ENCODE measurements at regions not wholly inside any gene's neighbourhood (a gene's known extent, or its start where the extent isn't known, plus 50 kb on each side); places are given as distances from the start of the nearest gene placed in this dataset.
A peak's percentile ranks its signal among the peaks of the same experiment; 100 is the strongest.

- peak overlapping the region; percentile 97 for H2BK5ac ChIP-seq (ENCODE audit: low read depth, low read length)
- no peaks in the 10 kb centered on the region for H4K20me1 ChIP-seq (replicated peaks in 1 of 2; ENCODE audit: control insufficient read depth in 1 of 2, insufficient read depth in 2 of 2, low read length in 2 of 2)
- peak overlapping the region; percentile 100 for H4K91ac ChIP-seq (replicated peaks; ENCODE audit: insufficient read length, low read length)
- peaks cover 5 to 33% (median 27%) of the 10 kb centered on the region in 4 experiments for H3K4me1 ChIP-seq (replicated peaks in 1 of 4; ENCODE audit: control insufficient read depth in 3 of 4, insufficient read depth in 4 of 4, low read length in 3 of 4)
- H3K9me3 ChIP-seq (ENCODE audit: insufficient read depth in 2 of 2, low read depth in 1 of 2, low read length in 1 of 2): peaks cover 0 to 2% of the 10 kb centered on the region in 2 experiments; a peak in 2 of 4 replicates
- H2AFZ ChIP-seq (ENCODE audit: low read length): no peak overlapping the region
- peak overlapping the region; percentile 65 for H3K56ac ChIP-seq (replicated peaks; ENCODE audit: insufficient read length, low read depth, low read length)
- no peaks in the 10 kb centered on the region for H3K27me3 ChIP-seq (replicated peaks in 1 of 4; ENCODE audit: control insufficient read depth in 3 of 4, extremely low read depth in 1 of 4, insufficient read depth in 3 of 4, low read length in 3 of 4)
- H2AK5ac ChIP-seq (ENCODE audit: low read depth, low read length): peak overlapping the region; percentile 84
- no peak overlapping the region for H3K4me3 ChIP-seq (ENCODE audit: extremely low read depth in 1 of 4, insufficient read depth in 2 of 4, low read depth in 3 of 4, low read length in 4 of 4)
- peak overlapping the region; percentile 98 for H3K18ac ChIP-seq (ENCODE audit: extremely low read depth, low read length)
- peak overlapping the region; percentile 99 for H2BK15ac ChIP-seq (ENCODE audit: low read length)
- no peak for FAIRE-seq
- no peak overlapping the region; a peak in 2 of 7 replicates for H3K9ac ChIP-seq (replicated peaks in 1 of 4; ENCODE audit: extremely low read depth in 1 of 4, low read depth in 3 of 4, low read length in 3 of 4)
- peak overlapping the region; percentile 99 for H2BK12ac ChIP-seq (ENCODE audit: low read depth, low read length)
- H3K4me2 ChIP-seq (ENCODE audit: insufficient read depth in 1 of 2, low read depth in 2 of 2, low read length in 2 of 2): peak overlapping the region; percentile 19 to 23; a peak in 2 of 4 replicates
- peak overlapping the region; percentile 61 for H4K5ac ChIP-seq (ENCODE audit: insufficient read length, low read depth, low read length)
- no peak for DNase-seq (ENCODE audit: low read depth in 1 of 2, low spot score in 2 of 2)
- peak overlapping the region; percentile 24 for H3K14ac ChIP-seq (ENCODE audit: insufficient read length)
- H3K23ac ChIP-seq (ENCODE audit: insufficient read length): no peak overlapping the region
- no peaks in the 10 kb centered on the region for H3K79me1 ChIP-seq (ENCODE audit: low read depth, low read length)
- WGBS, 2 experiments (ENCODE audit: extremely low coverage in 1 of 2, insufficient coverage in 1 of 2, insufficient read length in 1 of 2, insufficient replicate concordance in 2 of 2, low coverage in 1 of 2, low lambda C conversion rate in 2 of 2, missing lambda C conversion rate in 1 of 2): 73% methylated on average over 5 of the region's 5 CpGs; no CpG with 5 or more reads in 1 of the 2 experiments
- H2BK120ac ChIP-seq (replicated peaks; ENCODE audit: low read depth, low read length): peak overlapping the region; percentile 100
- POLR2A ChIA-PET (ENCODE audit: partially characterized antibody): interaction anchor here (1.0 to 1.1 kb wide), 2 partner anchors 9 to 227 kb away, joined by 3 read pairs; no protein-coding TSS in a partner anchor
- H3K23me2 ChIP-seq (ENCODE audit: low read depth, low read length): no peaks in the 10 kb centered on the region
- H4K8ac ChIP-seq (ENCODE audit: extremely low read depth, insufficient read depth, low read length): no peak overlapping the region; the same call in none of the 2 replicates
- H3K27ac ChIP-seq (ENCODE audit: low read depth, low read length): peak overlapping the region; percentile 61; the same call in 1 of the 2 replicates
- no peaks in the 10 kb centered on the region for H3K36me3 ChIP-seq (ENCODE audit: control insufficient read depth in 2 of 4, insufficient read depth in 4 of 4, low read length in 3 of 4)
- peak overlapping the region; percentile 97 for H2BK20ac ChIP-seq (ENCODE audit: low read length)
- H3K79me2 ChIP-seq (ENCODE audit: control insufficient read depth in 1 of 2, insufficient read depth in 2 of 2, low read length in 2 of 2): no peaks in the 10 kb centered on the region
- CTCF ChIA-PET (ENCODE audit: partially characterized antibody): interaction anchor here (1.1 to 2.1 kb wide), 4 partner anchors 8 to 49 kb away, joined by 3 to 9 read pairs (median 4); no protein-coding TSS in a partner anchor
- peak overlapping the region; percentile 95 for H3K4ac ChIP-seq (replicated peaks; ENCODE audit: insufficient read length, low read depth, low read length)
- TF ChIP-seq RAD21 (IDR thresholded peaks at IDR 0.05 in 1 of 2, conservative IDR thresholded peaks at IDR 0.05 in 1 of 2; ENCODE audit: low read depth in 2 of 2, low read length in 2 of 2): no peak
- no peak for TF ChIP-seq RFX5 (IDR thresholded peaks at IDR 0.05; ENCODE audit: borderline replicate concordance, low read depth, low read length)
- no peak for TF ChIP-seq RBBP5 (IDR thresholded peaks at IDR 0.05; ENCODE audit: borderline replicate concordance, low read depth, low read length)
- TF ChIP-seq BRCA1 (IDR thresholded peaks at IDR 0.05; ENCODE audit: low read depth, low read length): no peak
- no peak for TF ChIP-seq CTCF (IDR thresholded peaks at IDR 0.05; ENCODE audit: control extremely low read depth in 1 of 3, insufficient read depth in 1 of 3, low read depth in 1 of 3, low read length in 3 of 3)
- no peak for TF ChIP-seq KDM4A (IDR thresholded peaks at IDR 0.05; ENCODE audit: low read depth, low read length, severe bottlenecking)
- no peak for TF ChIP-seq TEAD4 (IDR thresholded peaks at IDR 0.05; ENCODE audit: low read depth, low read length)
- TF ChIP-seq CREB1 (IDR thresholded peaks at IDR 0.05): no peak
- TF ChIP-seq TAF1 (IDR thresholded peaks at IDR 0.05; ENCODE audit: low read depth, low read length): no peak
Measured at GRCh38 chr15:31151301-31152233, 50.0 kb upstream of the TRPM1 start.
